NB4 (cell line): ENCODE measurements at regions not wholly inside any gene's neighbourhood (a gene's known extent, or its start where the extent isn't known, plus 50 kb on each side); places are given as distances from the start of the nearest gene placed in this dataset.

Experiments used
- MYC ChIP-seq: IDR thresholded peaks from 2 replicates; pipeline ENCODE4 v1.6.1; 2011; ENCODE audit warnings: low read depth, low read length
- POLR2A ChIP-seq: IDR thresholded peaks from 2 replicates; pipeline ENCODE4 v1.6.1; 2011; ENCODE audit warnings: mild to moderate bottlenecking; ENCODE audit not compliant: insufficient read length; ENCODE audit errors: extremely low read depth
- TF ChIP-seq, protein P1 (sequence below): IDR thresholded peaks from one replicate; pipeline ENCODE4 v1.5.1; 2012; ENCODE audit warnings: low read depth, low read length
- TF ChIP-seq, protein P2 (sequence below): IDR thresholded peaks from 2 replicates; pipeline ENCODE4 v1.6.1; 2011; ENCODE audit warnings: low read depth, low read length

DNA sequence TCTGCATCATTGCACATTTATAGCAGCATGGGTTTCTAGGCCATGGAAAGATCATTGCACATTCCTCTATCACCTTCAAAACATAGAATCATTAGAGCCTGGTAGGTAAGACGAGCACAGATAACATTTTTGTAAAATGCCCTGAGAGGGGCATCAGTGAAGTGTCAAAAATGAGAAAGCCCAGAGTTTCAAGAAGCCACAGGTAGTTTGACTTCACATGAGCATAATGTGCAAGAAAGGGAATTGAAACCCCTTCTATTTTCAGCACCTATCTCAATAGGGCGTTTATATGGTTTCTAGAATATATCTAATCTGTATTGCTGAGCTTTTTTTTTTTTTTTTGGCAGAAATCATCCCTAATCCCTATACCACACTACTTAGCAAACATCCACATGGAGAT lies 2441.7 kb downstream of the ARAP2 start:
- TF ChIP-seq, protein P1, sequence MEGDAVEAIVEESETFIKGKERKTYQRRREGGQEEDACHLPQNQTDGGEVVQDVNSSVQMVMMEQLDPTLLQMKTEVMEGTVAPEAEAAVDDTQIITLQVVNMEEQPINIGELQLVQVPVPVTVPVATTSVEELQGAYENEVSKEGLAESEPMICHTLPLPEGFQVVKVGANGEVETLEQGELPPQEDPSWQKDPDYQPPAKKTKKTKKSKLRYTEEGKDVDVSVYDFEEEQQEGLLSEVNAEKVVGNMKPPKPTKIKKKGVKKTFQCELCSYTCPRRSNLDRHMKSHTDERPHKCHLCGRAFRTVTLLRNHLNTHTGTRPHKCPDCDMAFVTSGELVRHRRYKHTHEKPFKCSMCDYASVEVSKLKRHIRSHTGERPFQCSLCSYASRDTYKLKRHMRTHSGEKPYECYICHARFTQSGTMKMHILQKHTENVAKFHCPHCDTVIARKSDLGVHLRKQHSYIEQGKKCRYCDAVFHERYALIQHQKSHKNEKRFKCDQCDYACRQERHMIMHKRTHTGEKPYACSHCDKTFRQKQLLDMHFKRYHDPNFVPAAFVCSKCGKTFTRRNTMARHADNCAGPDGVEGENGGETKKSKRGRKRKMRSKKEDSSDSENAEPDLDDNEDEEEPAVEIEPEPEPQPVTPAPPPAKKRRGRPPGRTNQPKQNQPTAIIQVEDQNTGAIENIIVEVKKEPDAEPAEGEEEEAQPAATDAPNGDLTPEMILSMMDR, result no peak
- TF ChIP-seq, protein P2, sequence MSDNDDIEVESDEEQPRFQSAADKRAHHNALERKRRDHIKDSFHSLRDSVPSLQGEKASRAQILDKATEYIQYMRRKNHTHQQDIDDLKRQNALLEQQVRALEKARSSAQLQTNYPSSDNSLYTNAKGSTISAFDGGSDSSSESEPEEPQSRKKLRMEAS, result no peak
- no peak for TF ChIP-seq POLR2A
- no peak for TF ChIP-seq MYC
